GM13977 (cell line): ENCODE measurements at regions not wholly inside any gene's neighbourhood (a gene's known extent, or its start where the extent isn't known, plus 50 kb on each side); places are given as distances from the start of the nearest gene placed in this dataset.

Experiments
- DNase-seq: peaks from one replicate; pipeline ENCODE4 v3.0.0; 2012; ENCODE audit warnings: low spot score
- CTCF ChIP-seq: IDR thresholded peaks from 2 replicates; pipeline ENCODE4 v1.5.1; 2012; ENCODE audit warnings: mild to moderate bottlenecking, control low read depth; ENCODE audit not compliant: insufficient read depth; ENCODE audit errors: extremely low read depth, missing control alignments
- in situ Hi-C: fragments of 300-500 bp; cut with MboI; formaldehyde crosslinking; loops from one replicate; pipeline ENCODE4 v1.12.0; 2022; ENCODE audit warnings: low sequenced_read_pairs, low pct_unique_long_range_greater_than_20kb, mixed read lengths, inconsistent platforms; ENCODE audit not compliant: unreplicated experiment

GRCh38 chr15:39248204-39248603, 332.7 kb upstream of the THBS1 start:
- TF ChIP-seq CTCF, result no peak
- DNase-seq, result no peak
- in situ Hi-C loops, result no loop called here

- in situ Hi-C loops, result no loop called here
- no peak for DNase-seq
- TF ChIP-seq CTCF, result no peak
Observed at GRCh38 chr15:39250001-39250400, 330.9 kb upstream of the THBS1 start.

GRCh38 chr15:39250460-39251186, 330.3 kb upstream of the THBS1 start:
- no peak for TF ChIP-seq CTCF
- in situ Hi-C loops, result no loop called here
- no peak for DNase-seq

- TF ChIP-seq CTCF, result no peak
- DNase-seq, result no peak
- in situ Hi-C loops, result no loop called here
Observed at GRCh38 chr15:39251413-39252133, 329.3 kb upstream of the THBS1 start.

- no peak for TF ChIP-seq CTCF
- DNase-seq, result no peak
- in situ Hi-C loops, result no loop called here
Observed at GRCh38 chr15:39252134-39252470, 328.8 kb upstream of the THBS1 start.

GRCh38 chr15:39253552-39253951, 327.3 kb upstream of the THBS1 start:
- TF ChIP-seq CTCF, result no peak
- no peak for DNase-seq
- in situ Hi-C loops, result no loop called here
